ENCODE measurements at regions not wholly inside any gene's neighbourhood (a gene's known extent, or its start where the extent isn't known, plus 50 kb on each side); places are given as distances from the start of the nearest gene placed in this dataset.
A peak's percentile ranks its signal among the peaks of the same experiment; 100 is the strongest.

- DNase-seq = no peak
Measured at GRCh38 chr7:121488111-121488650, 92.1 kb upstream of the FAM3C start.

GRCh38 chr7:121486590-121486989 is 90.5 kb upstream of the FAM3C start:
- DNase-seq = no peak

GRCh38 chr7:121485467-121486243 is 89.5 kb upstream of the FAM3C start:
- DNase-seq = peak; percentile 79

GRCh38 chr7:121484089-121484763 is 88.1 kb upstream of the FAM3C start:
- DNase-seq = peak; percentile 30

- DNase-seq = no peak
Measured at GRCh38 chr7:121480566-121481335, 84.6 kb upstream of the FAM3C start.

- no peak for DNase-seq
Measured at GRCh38 chr7:121480058-121480457, 84.0 kb upstream of the FAM3C start.

GRCh38 chr7:121479466-121479865 is 83.4 kb upstream of the FAM3C start:
- no peak for DNase-seq

- DNase-seq = no peak
Measured at GRCh38 chr7:121475806-121476205, 79.7 kb upstream of the FAM3C start.

- no peak for DNase-seq
Measured at GRCh38 chr7:121474301-121474673, 78.2 kb upstream of the FAM3C start.

- DNase-seq = no peak
Measured at GRCh38 chr7:121473645-121474300, 77.7 kb upstream of the FAM3C start.

GRCh38 chr7:121466455-121466854 is 70.3 kb upstream of the FAM3C start:
- DNase-seq = no peak

GRCh38 chr7:121459148-121459547 is 63.0 kb upstream of the FAM3C start:
- DNase-seq = no peak

- DNase-seq = no peak
Measured at GRCh38 chr7:121456785-121457359, 60.8 kb upstream of the FAM3C start.

GRCh38 chr7:121456015-121456414 is 59.9 kb upstream of the FAM3C start:
- DNase-seq = no peak

GRCh38 chr7:121452389-121452788 is 56.3 kb upstream of the FAM3C start:
- DNase-seq = no peak

- no peak for DNase-seq
Measured at GRCh38 chr7:121451367-121452094, 55.4 kb upstream of the FAM3C start.

- DNase-seq = no peak
Measured at GRCh38 chr7:121450631-121451198, 54.6 kb upstream of the FAM3C start.

GRCh38 chr7:121449735-121450240 is 53.7 kb upstream of the FAM3C start:
- DNase-seq = no peak

- no peak for DNase-seq
Measured at GRCh38 chr7:121449329-121449728, 53.2 kb upstream of the FAM3C start.

- DNase-seq = no peak
Measured at GRCh38 chr7:121448429-121448828, 52.3 kb upstream of the FAM3C start.

GRCh38 chr7:121447911-121448300 is 51.8 kb upstream of the FAM3C start:
- DNase-seq = no peak
